PC-9 (cell line): ENCODE measurements at regions not wholly inside any gene's neighbourhood (a gene's known extent, or its start where the extent isn't known, plus 50 kb on each side); places are given as distances from the start of the nearest gene placed in this dataset.
"Not testable (repeated sequence)": the region's sequence is repeated elsewhere in the genome, so short reads cannot be mapped to it uniquely, and the experiment has no call there.

Experiments
- BruUV-seq: library from RNA; stranded (reverse); fragments of 400-500 nt; replicated peaks from 2 replicates; lab custom pipeline; 2021; lab: Mats Ljungman, UMichigan
- CTCF ChIA-PET: fragments of 300-600 bp; sonication (Branson Sonifier 250); formaldehyde crosslinking; loops from one replicate; lab custom pipeline; 2022; ENCODE audit warnings: antibody characterized with exemption; lab: Charles Lee
- POLR2A ChIA-PET: fragments of 300-600 bp; sonication (Branson Sonifier 250); formaldehyde crosslinking; loops from one replicate; lab custom pipeline; 2022; ENCODE audit warnings: antibody characterized with exemption; ENCODE audit not compliant: unreplicated experiment; lab: Charles Lee
- DNase-seq, 2 experiments: peaks; one replicate each; pipeline versions ENCODE4 v3.0.0 to v3.0.0-alpha.2; 2015 to 2022; ENCODE audit warnings: mixed read lengths in 1 of 2
- H2AFZ ChIP-seq: fragments of 200-600 bp; sonication (generic); 2 replicates; pipeline ENCODE4 v1.8.1; 2017; ENCODE audit warnings: antibody characterized with exemption
- H3F3A ChIP-seq: fragments of 200-600 bp; sonication (generic); 2 replicates; pipeline ENCODE4 v1.8.1; 2017; ENCODE audit warnings: antibody characterized with exemption, mild to moderate bottlenecking, low read depth; ENCODE audit not compliant: insufficient read depth
- H3K27ac ChIP-seq: fragments of 200-600 bp; sonication (generic); 2 replicates; pipeline ENCODE4 v1.6.1; 2016; ENCODE audit warnings: mixed run types
- H3K27me3 ChIP-seq: fragments of 200-600 bp; sonication (generic); 2 replicates; pipeline ENCODE4 v1.6.1; 2016; ENCODE audit warnings: low read depth, mixed run types; ENCODE audit not compliant: insufficient read depth
- H3K36me3 ChIP-seq: fragments of 200-600 bp; sonication (generic); 2 replicates; pipeline ENCODE4 v1.6.1; 2016; ENCODE audit warnings: low read depth, mixed run types
- H3K4me1 ChIP-seq: fragments of 200-600 bp; sonication (generic); replicated peaks from 2 replicates; pipeline ENCODE4 v1.6.1; 2016; ENCODE audit warnings: mixed run types; ENCODE audit not compliant: insufficient read depth
- H3K4me2 ChIP-seq: fragments of 200-600 bp; sonication (generic); 2 replicates; pipeline ENCODE4 v1.6.1; 2017; ENCODE audit warnings: mixed run types
- H3K4me3 ChIP-seq: fragments of 200-600 bp; sonication (generic); 2 replicates; pipeline ENCODE4 v1.6.1; 2016; ENCODE audit warnings: mixed run types
- H3K79me2 ChIP-seq: fragments of 200-600 bp; sonication (generic); 2 replicates; pipeline ENCODE4 v1.6.1; 2017; ENCODE audit warnings: low read depth, mixed run types
- H3K9me2 ChIP-seq: fragments of 200-600 bp; sonication (generic); 2 replicates; pipeline ENCODE4 v1.8.1; 2017; ENCODE audit warnings: mild to moderate bottlenecking; ENCODE audit not compliant: insufficient read depth
- H3K9me3 ChIP-seq: fragments of 200-600 bp; sonication (generic); 2 replicates; pipeline ENCODE4 v1.8.1; 2016; ENCODE audit warnings: low read depth; ENCODE audit not compliant: insufficient read depth
- H4K20me1 ChIP-seq: fragments of 200-600 bp; sonication (generic); 2 replicates; pipeline ENCODE4 v1.8.1; 2017; ENCODE audit not compliant: insufficient read depth
- EZH2 ChIP-seq: fragments of 200-600 bp; sonication (generic); IDR thresholded peaks from 2 replicates; pipeline ENCODE4 v1.8.0; 2017; ENCODE audit warnings: antibody characterized with exemption, low read depth
- intact Hi-C: fragments of 100-400 bp; cut with micrococcal nuclease; formaldehyde crosslinking; loops from one replicate; pipeline ENCODE4 v1.10.0; 2022; ENCODE audit not compliant: unreplicated experiment
- TF ChIP-seq, protein P1 (sequence below): fragments of 200-600 bp; sonication (generic); conservative IDR thresholded peaks from 2 replicates; pipeline ENCODE4 v1.6.1; 2017; ENCODE audit warnings: mixed run types, antibody characterized with exemption, mild to moderate bottlenecking, moderate library complexity

DNA sequence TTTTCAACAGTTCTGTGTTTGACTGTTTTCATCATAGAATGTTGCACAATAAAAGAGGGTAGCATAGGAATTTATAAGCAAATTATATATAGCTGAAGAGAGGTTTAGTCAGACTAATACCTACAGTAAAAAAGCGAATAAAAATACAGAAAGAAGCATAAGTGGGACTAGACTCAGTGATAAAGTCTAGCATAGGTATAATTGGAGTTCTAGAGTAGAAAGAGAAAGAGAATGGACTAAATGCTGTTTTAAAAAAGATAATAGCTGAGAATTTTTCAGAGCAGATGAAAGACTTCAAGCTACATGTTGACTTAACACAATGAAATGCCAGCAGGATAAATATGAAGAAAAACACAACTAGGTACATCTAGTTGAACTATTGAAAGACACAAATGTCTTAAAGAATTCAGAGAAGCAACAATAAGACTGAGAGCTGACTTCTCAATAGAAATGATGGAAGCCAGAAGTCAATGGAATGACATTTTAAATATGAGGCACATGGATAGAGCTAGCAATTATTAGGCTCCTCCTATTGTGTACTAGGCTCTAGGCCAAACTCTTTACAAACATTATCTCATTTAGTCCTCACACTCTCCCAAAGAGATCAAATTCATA is 573.9 kb downstream of the ZNF608 start:
- H3K9me2 ChIP-seq = peaks cover 2% of the 10 kb centered on the region
- H3K4me1 ChIP-seq = no peaks in the 10 kb centered on the region
- H3K36me3 ChIP-seq = no peaks in the 10 kb centered on the region
- DNase-seq = no peak
- CTCF ChIA-PET = no interaction called here
- no peaks in the 10 kb centered on the region for H3K79me2 ChIP-seq
- no peak overlapping the region for H2AFZ ChIP-seq
- no peaks in the 10 kb centered on the region; the same call in none of the 2 replicates for H3K9me3 ChIP-seq
- H3K4me3 ChIP-seq = no peak overlapping the region
- no peaks in the 10 kb centered on the region for H3F3A ChIP-seq
- H3K27ac ChIP-seq = no peak overlapping the region
- intact Hi-C loops = no loop called here
- no peaks in the 10 kb centered on the region for H4K20me1 ChIP-seq
- no peak for TF ChIP-seq EZH2
- TF ChIP-seq, protein P1, sequence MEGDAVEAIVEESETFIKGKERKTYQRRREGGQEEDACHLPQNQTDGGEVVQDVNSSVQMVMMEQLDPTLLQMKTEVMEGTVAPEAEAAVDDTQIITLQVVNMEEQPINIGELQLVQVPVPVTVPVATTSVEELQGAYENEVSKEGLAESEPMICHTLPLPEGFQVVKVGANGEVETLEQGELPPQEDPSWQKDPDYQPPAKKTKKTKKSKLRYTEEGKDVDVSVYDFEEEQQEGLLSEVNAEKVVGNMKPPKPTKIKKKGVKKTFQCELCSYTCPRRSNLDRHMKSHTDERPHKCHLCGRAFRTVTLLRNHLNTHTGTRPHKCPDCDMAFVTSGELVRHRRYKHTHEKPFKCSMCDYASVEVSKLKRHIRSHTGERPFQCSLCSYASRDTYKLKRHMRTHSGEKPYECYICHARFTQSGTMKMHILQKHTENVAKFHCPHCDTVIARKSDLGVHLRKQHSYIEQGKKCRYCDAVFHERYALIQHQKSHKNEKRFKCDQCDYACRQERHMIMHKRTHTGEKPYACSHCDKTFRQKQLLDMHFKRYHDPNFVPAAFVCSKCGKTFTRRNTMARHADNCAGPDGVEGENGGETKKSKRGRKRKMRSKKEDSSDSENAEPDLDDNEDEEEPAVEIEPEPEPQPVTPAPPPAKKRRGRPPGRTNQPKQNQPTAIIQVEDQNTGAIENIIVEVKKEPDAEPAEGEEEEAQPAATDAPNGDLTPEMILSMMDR = no peak
- POLR2A ChIA-PET = no interaction called here
- H3K27me3 ChIP-seq = no peaks in the 10 kb centered on the region
- BruUV-seq = no TSS peak
- no peak overlapping the region for H3K4me2 ChIP-seq

DNA sequence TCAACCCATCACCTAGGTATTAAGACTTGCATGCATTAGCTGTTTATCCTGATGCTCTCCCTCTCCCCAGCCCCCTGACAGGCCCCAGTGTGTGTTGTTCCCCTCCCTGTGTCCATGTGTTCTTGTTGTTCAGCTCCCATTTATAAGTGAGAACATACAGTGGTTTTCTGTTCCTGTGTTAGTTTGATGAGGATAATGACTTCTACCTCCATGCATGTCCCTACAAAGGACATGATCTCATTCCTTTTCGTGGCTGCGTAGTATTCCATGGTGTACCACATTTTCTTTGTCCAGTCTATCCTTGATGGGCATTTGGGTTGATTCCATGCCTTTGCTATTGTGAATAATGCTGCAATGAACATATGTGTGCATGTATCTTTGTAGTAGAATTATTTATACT is 578.3 kb downstream of the ZNF608 start:
- DNase-seq, H3K4me1 ChIP-seq, H4K20me1 ChIP-seq, H3F3A ChIP-seq, H3K27ac ChIP-seq, H2AFZ ChIP-seq, H3K79me2 ChIP-seq, intact Hi-C loops, CTCF ChIA-PET, H3K9me3 ChIP-seq, POLR2A ChIA-PET, H3K4me2 ChIP-seq, H3K27me3 ChIP-seq, H3K36me3 ChIP-seq, H3K9me2 ChIP-seq, BruUV-seq, H3K4me3 ChIP-seq: not testable (repeated sequence)

DNA sequence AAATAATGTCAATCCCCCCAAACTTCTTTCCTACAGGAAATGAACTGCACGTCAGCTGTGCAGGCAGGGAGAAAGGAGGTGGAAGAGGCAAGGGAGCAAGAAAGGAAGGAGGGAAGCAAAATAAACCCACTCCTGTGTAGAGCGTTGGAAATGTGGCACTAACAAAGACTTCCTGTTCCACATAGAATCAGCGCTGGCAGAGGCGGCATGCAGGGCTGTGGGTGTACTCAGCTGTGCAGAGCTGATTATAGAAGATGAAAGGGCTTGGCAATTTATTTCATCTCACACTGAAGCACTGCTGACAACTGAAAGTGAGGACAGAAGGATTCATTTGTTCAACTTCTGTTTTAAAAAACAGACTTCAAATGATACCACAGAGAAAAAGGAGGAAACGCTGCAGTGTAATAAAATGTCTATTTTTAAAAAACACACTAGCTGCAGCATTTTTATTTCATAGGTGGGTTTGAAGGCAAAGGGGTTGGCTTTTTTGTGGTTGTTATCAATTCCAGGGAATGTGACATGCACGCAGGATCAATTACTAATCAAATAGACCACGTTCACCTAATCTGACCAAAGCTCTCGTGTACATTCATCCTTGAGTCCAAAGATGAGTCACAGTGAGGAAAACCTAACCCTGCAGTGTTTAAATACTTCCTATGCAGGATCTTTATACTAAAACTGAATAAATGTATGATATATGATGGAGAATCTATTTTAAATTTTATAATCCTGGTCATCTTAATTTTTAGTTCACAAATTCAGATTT is 583.5 kb downstream of the ZNF608 start:
- H3K4me3 ChIP-seq = no peak overlapping the region
- BruUV-seq = no TSS peak
- H3K36me3 ChIP-seq = no peaks in the 10 kb centered on the region
- H4K20me1 ChIP-seq = no peaks in the 10 kb centered on the region
- H3K27me3 ChIP-seq = no peaks in the 10 kb centered on the region
- H3K4me2 ChIP-seq = no peak overlapping the region
- H3K27ac ChIP-seq = no peak overlapping the region
- DNase-seq = peak in 1 of 2 experiments; percentile 49
- no peaks in the 10 kb centered on the region for H3K79me2 ChIP-seq
- H2AFZ ChIP-seq = no peak overlapping the region
- ChIA-PET CTCF (no interaction called here), POLR2A (no interaction called here)
- no peaks in the 10 kb centered on the region for H3K9me3 ChIP-seq
- intact Hi-C loops = no loop called here
- peaks cover 4% of the 10 kb centered on the region; the same call in 1 of the 2 replicates for H3K9me2 ChIP-seq
- no peak for TF ChIP-seq EZH2
- TF ChIP-seq, protein P1 = no peak
- no peaks in the 10 kb centered on the region for H3F3A ChIP-seq
- H3K4me1 ChIP-seq = no peaks in the 10 kb centered on the region
